Activated CD4-positive, CD25-positive, alpha-beta regulatory T cell treated with anti-CD3 and anti-CD28 coated beads, Interleukin-2, amount 50 U/mL, for 16 hours (primary cell): ENCODE measurements at regions not wholly inside any gene's neighbourhood (a gene's known extent, or its start where the extent isn't known, plus 50 kb on each side); places are given as distances from the start of the nearest gene placed in this dataset.

ENCODE experiments used
- DNase-seq: peaks from one replicate; pipeline ENCODE4 v3.0.0-alpha.2; 2020; ENCODE audit warnings: low read depth, low spot score

- no peak for DNase-seq
These were observed 90.4 kb upstream of the PDGFD start for GRCh38 chr11:104254347-104254746.

DNA sequence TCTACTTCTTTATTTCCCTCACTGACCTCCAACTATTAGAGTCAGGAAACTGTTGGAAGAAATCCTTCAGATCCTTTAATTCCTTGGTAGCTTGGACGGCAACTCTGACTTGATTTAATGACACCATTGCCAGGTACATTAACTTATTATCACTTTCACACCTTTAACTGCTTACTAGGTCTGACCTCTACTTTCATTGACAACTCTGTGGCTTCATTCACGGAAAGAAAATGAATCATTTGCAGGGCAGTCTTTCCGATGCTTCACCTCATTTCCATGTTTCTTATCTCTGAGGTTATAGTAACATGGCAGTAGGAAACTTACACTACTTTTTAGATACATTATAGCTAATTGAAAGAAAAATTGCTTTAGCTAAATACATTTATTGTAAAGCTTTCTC lies 82.6 kb upstream of the PDGFD start:
- DNase-seq, result no peak

GRCh38 chr11:104238916-104239315 lies 75.0 kb upstream of the PDGFD start:
- DNase-seq, result no peak

GRCh38 chr11:104225047-104225446 lies 61.1 kb upstream of the PDGFD start:
- DNase-seq, result no peak

GRCh38 chr11:104222464-104222863 lies 58.5 kb upstream of the PDGFD start:
- no peak for DNase-seq

DNA sequence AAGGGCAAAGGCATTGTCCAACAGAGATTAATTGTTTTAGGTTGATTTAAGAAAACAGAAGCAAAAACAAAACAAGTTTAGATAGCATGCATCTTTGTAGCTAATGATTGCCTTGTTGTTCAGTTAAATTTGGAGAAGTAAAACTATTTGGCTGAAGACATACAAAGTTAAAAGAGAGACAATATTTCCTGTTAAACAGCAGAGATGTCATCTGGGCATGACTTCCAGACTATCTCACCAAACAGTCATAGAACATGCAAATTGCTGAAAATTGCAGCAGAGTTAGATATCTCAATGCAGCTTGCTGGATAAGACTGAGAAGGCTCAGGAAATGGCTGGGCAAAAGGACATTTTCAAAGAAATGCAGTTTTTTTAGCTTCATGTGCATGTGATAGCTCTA lies 57.5 kb upstream of the PDGFD start:
- DNase-seq, result no peak

DNA sequence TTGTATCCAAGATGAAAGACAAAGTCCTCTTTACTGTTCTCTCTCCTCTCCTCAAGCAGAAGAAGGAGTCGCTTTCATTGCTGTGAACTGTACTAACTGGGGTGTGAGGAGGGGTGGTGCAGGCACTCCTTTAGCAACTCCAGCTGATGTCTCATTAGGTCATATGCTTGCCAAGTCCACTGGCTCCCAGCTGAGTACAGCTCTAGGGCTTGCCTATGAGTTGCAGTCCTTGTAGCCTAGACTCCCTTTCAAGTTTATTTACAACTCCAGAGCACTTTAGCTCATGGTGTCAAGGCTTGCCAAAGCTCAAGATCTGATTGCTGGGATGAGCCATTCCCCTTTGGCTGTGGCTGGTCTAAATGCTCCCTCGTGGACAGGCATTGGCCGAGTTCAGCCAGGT lies 55.1 kb upstream of the PDGFD start:
- DNase-seq, result no peak

DNA sequence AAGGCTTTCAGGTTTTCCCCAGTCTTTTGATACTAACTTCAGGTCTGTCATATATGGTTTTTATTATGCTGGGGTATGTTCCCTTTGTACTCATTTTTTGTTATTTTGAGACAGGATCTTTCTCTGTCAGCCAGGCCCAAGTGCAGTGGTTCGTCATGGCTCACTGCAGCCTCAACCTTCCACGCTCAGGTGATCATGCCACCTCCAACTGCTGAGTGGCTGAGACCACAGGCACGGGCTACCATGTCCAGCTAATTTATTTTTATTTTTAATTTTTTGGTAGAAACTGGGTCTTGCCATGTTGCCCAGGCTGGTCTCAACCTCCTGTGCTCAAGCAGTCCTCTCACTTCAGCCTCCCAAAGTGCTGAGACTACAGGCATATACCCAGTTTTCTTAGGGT lies 50.6 kb upstream of the PDGFD start:
- DNase-seq, result no peak
